ENCODE measurements at regions not wholly inside any gene's neighbourhood (a gene's known extent, or its start where the extent isn't known, plus 50 kb on each side); places are given as distances from the start of the nearest gene placed in this dataset.

- Histone ChIP-seq H3K27me3 (ENCODE audit: insufficient read depth, low read depth) (no peaks in the 10 kb centered on the region), H3K79me2 (ENCODE audit: low read depth) (no peaks in the 10 kb centered on the region), H3K9me3 (ENCODE audit: insufficient read depth, low read depth) (no peaks in the 10 kb centered on the region), H2AFZ (no peak overlapping the region), H3K9me2 (ENCODE audit: insufficient read depth) (no peaks in the 10 kb centered on the region), H3F3A (ENCODE audit: insufficient read depth, low read depth) (no peaks in the 10 kb centered on the region), H3K4me2 (no peak overlapping the region), H4K20me1 (ENCODE audit: insufficient read depth) (no peaks in the 10 kb centered on the region), H3K27ac (no peak overlapping the region), H3K4me3 (no peak overlapping the region), H3K4me1 (replicated peaks; ENCODE audit: insufficient read depth) (no peaks in the 10 kb centered on the region), H3K36me3 (ENCODE audit: low read depth) (no peaks in the 10 kb centered on the region)
- no TSS peak for BruUV-seq (replicated peaks)
- no peak for TF ChIP-seq EZH2 (IDR thresholded peaks at IDR 0.05; ENCODE audit: low read depth)
- TF ChIP-seq CTCF (conservative IDR thresholded peaks at IDR 0.05), result no peak
- ChIA-PET POLR2A (ENCODE audit: unreplicated experiment) (interaction anchor here (0.7 kb wide), 1 partner anchor 9 kb away, joined by 3 read pairs; no protein-coding TSS in a partner anchor), CTCF (no interaction called here)
- DNase-seq, result no peak
- intact Hi-C loops (cut with micrococcal nuclease; ENCODE audit: unreplicated experiment), result no loop called here
Observed at GRCh38 chr9:80501635-80502034, 929.9 kb downstream of the TLE4 start.

GRCh38 chr9:80500300-80500699 lies 928.5 kb downstream of the TLE4 start:
- H3K27me3 ChIP-seq (ENCODE audit: insufficient read depth, low read depth), result no peaks in the 10 kb centered on the region
- POLR2A ChIA-PET (ENCODE audit: unreplicated experiment), result no interaction called here
- H3K4me2 ChIP-seq, result no peak overlapping the region
- CTCF ChIA-PET, result no interaction called here
- no peaks in the 10 kb centered on the region for H3F3A ChIP-seq (ENCODE audit: insufficient read depth, low read depth)
- intact Hi-C loops (cut with micrococcal nuclease; ENCODE audit: unreplicated experiment), result no loop called here
- H3K36me3 ChIP-seq (ENCODE audit: low read depth), result no peaks in the 10 kb centered on the region
- TF ChIP-seq EZH2 (IDR thresholded peaks at IDR 0.05; ENCODE audit: low read depth) (no peak), CTCF (conservative IDR thresholded peaks at IDR 0.05) (no peak)
- no peak overlapping the region for H3K27ac ChIP-seq
- no peaks in the 10 kb centered on the region for H3K9me2 ChIP-seq (ENCODE audit: insufficient read depth)
- no peak overlapping the region for H3K4me3 ChIP-seq
- no peaks in the 10 kb centered on the region for H3K79me2 ChIP-seq (ENCODE audit: low read depth)
- no TSS peak for BruUV-seq (replicated peaks)
- H4K20me1 ChIP-seq (ENCODE audit: insufficient read depth), result no peaks in the 10 kb centered on the region
- no peaks in the 10 kb centered on the region for H3K4me1 ChIP-seq (replicated peaks; ENCODE audit: insufficient read depth)
- no peaks in the 10 kb centered on the region for H3K9me3 ChIP-seq (ENCODE audit: insufficient read depth, low read depth)
- H2AFZ ChIP-seq, result no peak overlapping the region
- no peak for DNase-seq

- no TSS peak for BruUV-seq (replicated peaks)
- CTCF ChIA-PET, result no interaction called here
- H3K4me3 ChIP-seq, result no peak overlapping the region
Observed at GRCh38 chr9:80498001-80498555, 926.3 kb downstream of the TLE4 start.

More at GRCh38 chr9:80498001-80498555, 926.3 kb downstream of the TLE4 start:
- POLR2A ChIA-PET (ENCODE audit: unreplicated experiment), result no interaction called here
- TF ChIP-seq EZH2 (IDR thresholded peaks at IDR 0.05; ENCODE audit: low read depth) (no peak), CTCF (conservative IDR thresholded peaks at IDR 0.05) (no peak)
- H3K27ac ChIP-seq, result no peak overlapping the region
- no peak for DNase-seq
- H4K20me1 ChIP-seq (ENCODE audit: insufficient read depth), result no peaks in the 10 kb centered on the region
- no peaks in the 10 kb centered on the region for H3K27me3 ChIP-seq (ENCODE audit: insufficient read depth, low read depth)
- no peaks in the 10 kb centered on the region for H3F3A ChIP-seq (ENCODE audit: insufficient read depth, low read depth)
- H2AFZ ChIP-seq, result no peak overlapping the region
- no peaks in the 10 kb centered on the region for H3K9me2 ChIP-seq (ENCODE audit: insufficient read depth)
- H3K79me2 ChIP-seq (ENCODE audit: low read depth), result no peaks in the 10 kb centered on the region
- no peaks in the 10 kb centered on the region for H3K9me3 ChIP-seq (ENCODE audit: insufficient read depth, low read depth)
- no peaks in the 10 kb centered on the region for H3K36me3 ChIP-seq (ENCODE audit: low read depth)
- intact Hi-C loops (cut with micrococcal nuclease; ENCODE audit: unreplicated experiment), result no loop called here
- no peaks in the 10 kb centered on the region for H3K4me1 ChIP-seq (replicated peaks; ENCODE audit: insufficient read depth)
- no peak overlapping the region for H3K4me2 ChIP-seq
